ENCODE measurements at regions not wholly inside any gene's neighbourhood (a gene's known extent, or its start where the extent isn't known, plus 50 kb on each side); places are given as distances from the start of the nearest gene placed in this dataset.
"Not testable (repeated sequence)": the region's sequence is repeated elsewhere in the genome, so short reads cannot be mapped to it uniquely, and the experiment has no call there.

DNA sequence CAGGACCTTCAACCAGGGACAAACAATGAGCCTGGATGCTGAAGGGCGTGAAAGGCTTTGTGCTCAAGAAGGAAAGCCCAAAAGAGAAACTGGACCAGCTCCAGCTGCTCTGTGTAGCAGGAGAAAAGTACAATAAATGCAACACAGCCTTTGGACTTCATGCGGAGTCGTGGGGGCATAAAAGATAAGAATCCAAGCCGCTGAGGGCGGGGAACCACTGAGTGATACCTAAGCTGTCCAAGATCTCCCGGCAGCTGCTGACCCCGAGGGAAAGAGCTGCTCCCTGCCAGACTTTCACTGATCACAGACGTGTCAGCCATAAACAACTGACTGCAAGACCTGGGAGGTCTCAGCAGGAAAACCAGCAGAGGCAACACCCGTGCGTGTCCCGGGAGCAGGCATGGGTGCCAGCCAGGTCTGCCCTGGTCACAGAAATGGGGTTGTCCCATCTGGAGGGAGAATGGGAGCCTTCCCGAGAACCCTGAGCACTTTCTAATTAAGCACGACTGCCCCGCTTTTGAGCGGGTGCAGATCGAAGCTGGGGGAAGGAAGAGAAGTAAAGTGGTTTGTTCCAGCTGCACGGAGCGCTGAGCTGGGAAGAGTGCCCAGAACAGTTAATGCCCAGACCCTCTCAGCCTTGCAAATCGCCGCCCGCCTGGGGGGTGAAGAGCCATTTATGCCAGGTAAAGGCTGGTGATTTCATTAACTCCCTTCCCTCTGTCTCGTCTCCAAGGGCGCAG lies 68.3 kb upstream of the TARDBP start:
- Histone ChIP-seq H3K4me1 (ENCODE audit: control insufficient read depth, insufficient read depth, low read length) (peaks cover 2% of the 10 kb centered on the region), H3K27me3 (ENCODE audit: control insufficient read depth, insufficient read depth, low read length) (no peaks in the 10 kb centered on the region), H3K4me3 (ENCODE audit: low read length) (peak overlapping the region; percentile 61), H3K27ac (ENCODE audit: low read depth, low read length) (no peak overlapping the region), H3K36me3 (ENCODE audit: control insufficient read depth, insufficient read depth, low read length) (no peaks in the 10 kb centered on the region), H3K9ac (ENCODE audit: low read length) (no peak overlapping the region)

DNA sequence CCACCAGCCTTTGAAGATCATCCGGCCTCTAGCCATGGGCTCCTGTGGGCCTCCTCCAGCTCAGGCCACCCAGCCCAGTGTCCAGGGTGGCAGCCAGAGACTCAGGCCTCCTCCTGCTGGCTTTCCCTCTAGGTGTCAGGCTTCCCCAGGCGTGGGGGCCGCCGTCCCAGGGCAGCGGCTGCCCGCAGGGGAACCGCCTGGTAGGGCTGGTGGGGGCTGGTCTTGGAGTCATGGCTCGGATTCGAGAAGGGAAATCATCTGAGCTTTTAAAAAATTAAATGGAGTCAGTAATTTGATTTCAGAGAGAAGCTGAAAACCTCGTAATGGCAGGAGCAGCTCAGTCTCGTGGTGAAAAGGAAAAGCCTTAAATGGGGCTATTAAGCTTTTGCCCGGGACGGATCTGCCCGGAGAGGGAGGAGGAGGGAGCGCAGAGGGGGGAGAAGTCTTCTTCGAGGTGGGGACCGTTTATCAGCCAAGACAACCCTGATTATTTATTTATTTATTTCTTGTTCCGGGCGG lies 66.4 kb upstream of the TARDBP start:
- no peak overlapping the region for H3K9ac ChIP-seq (ENCODE audit: low read length)
- H3K27ac ChIP-seq (ENCODE audit: low read depth, low read length), result no peak overlapping the region
- H3K36me3 ChIP-seq (ENCODE audit: control insufficient read depth, insufficient read depth, low read length), result no peaks in the 10 kb centered on the region
- H3K27me3 ChIP-seq (ENCODE audit: control insufficient read depth, insufficient read depth, low read length), result no peaks in the 10 kb centered on the region
- peaks cover 2% of the 10 kb centered on the region for H3K4me1 ChIP-seq (ENCODE audit: control insufficient read depth, insufficient read depth, low read length)
- H3K4me3 ChIP-seq (ENCODE audit: low read length), result no peak overlapping the region

DNA sequence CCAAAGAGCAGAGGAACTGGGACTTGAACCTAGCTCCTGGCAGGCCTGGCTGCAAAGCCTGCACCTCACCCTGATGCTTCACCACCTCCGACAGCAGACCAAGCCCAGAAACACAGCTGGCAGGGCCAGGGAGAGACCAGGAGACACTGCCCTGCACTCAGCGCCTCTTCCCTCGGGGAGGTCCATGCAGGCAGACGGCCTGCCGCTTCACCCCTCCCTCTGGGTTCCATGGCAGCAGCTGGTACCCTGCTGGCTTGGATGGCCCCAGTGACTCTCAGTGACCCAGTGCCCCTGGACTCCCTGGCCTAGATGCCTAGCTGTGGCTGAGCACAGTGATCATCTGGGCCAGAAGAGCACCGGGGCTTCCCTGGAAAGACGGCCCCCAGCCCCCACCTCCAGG lies 65.3 kb upstream of the TARDBP start:
- Histone ChIP-seq H3K27ac (ENCODE audit: low read depth, low read length) (no peak overlapping the region), H3K36me3 (ENCODE audit: control insufficient read depth, insufficient read depth, low read length) (no peaks in the 10 kb centered on the region), H3K4me1 (ENCODE audit: control insufficient read depth, insufficient read depth, low read length) (peaks cover 2% of the 10 kb centered on the region), H3K4me3 (ENCODE audit: low read length) (no peak overlapping the region), H3K9ac (ENCODE audit: low read length) (no peak overlapping the region), H3K27me3 (ENCODE audit: control insufficient read depth, insufficient read depth, low read length) (no peaks in the 10 kb centered on the region)

- no peak overlapping the region for H3K27ac ChIP-seq (ENCODE audit: low read depth, low read length)
- no peaks in the 10 kb centered on the region for H3K36me3 ChIP-seq (ENCODE audit: control insufficient read depth, insufficient read depth, low read length)
- peaks cover 2% of the 10 kb centered on the region for H3K4me1 ChIP-seq (ENCODE audit: control insufficient read depth, insufficient read depth, low read length)
- no peak overlapping the region for H3K9ac ChIP-seq (ENCODE audit: low read length)
- no peak overlapping the region for H3K4me3 ChIP-seq (ENCODE audit: low read length)
- H3K27me3 ChIP-seq (ENCODE audit: control insufficient read depth, insufficient read depth, low read length), result no peaks in the 10 kb centered on the region
These were observed 64.6 kb upstream of the TARDBP start for GRCh38 chr1:10947691-10948462.

DNA sequence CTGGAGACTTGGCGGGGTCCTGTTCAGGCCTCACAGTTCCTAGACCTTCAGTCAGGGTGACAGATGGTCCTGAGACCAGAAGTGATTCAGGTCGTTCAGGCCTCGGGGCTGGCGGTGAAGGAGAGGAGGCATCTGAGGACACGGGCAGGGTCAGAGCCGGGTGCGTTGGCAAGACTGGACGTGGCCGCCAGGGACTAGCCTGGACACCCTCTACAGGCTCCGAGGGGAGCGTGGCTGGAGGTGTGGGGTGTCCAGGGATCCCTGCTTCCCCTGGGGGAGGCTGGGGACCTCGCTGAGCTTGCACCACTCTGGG lies 64.0 kb upstream of the TARDBP start:
- no peak overlapping the region for H3K4me3 ChIP-seq (ENCODE audit: low read length)
- H3K27me3 ChIP-seq (ENCODE audit: control insufficient read depth, insufficient read depth, low read length), result no peaks in the 10 kb centered on the region
- H3K27ac ChIP-seq (ENCODE audit: low read depth, low read length), result no peak overlapping the region
- no peak overlapping the region for H3K9ac ChIP-seq (ENCODE audit: low read length)
- no peaks in the 10 kb centered on the region for H3K36me3 ChIP-seq (ENCODE audit: control insufficient read depth, insufficient read depth, low read length)
- peaks cover 2% of the 10 kb centered on the region for H3K4me1 ChIP-seq (ENCODE audit: control insufficient read depth, insufficient read depth, low read length)

DNA sequence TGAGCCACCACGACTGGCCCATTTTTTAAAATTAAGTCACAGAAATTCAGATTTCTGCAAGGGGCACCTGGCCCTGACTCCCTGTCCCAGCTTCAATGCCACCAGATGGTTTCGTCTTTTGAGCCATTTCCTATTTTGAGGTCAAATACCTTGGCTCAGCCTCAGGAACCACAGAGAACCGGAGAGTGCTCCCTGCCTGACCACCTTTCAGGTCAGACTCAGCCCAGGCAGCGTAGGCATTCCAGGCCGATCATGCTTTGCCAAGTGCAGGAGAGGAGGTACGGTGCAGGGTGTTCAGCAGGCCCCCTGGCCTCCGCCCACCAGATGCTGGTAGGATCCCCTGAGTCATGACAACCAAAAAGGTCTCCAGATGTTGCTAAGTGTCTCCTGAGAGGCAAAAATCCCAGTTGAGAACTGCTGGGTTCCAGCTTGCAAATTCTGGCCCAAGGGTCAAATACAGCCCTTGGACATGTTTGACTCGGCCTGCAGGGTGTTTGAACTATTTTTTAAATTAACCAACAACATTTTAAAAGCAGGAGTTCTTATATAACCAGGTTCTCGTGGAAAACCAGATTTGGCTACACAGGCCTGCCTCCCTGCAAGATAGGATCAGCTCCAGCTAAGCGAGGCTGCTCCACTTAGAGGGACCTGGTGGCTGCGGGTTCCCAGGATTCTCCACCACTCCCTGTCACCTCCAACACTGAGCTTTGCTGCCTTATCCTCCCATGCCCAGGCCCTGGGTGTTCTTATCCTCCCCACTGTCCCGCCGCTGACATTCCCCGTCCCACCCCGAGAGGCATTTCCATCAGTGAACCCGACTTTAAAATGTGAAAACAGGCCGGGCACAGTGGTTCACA lies 61.9 kb upstream of the TARDBP start:
- Histone ChIP-seq H3K4me1 (ENCODE audit: control insufficient read depth, insufficient read depth, low read length) (no peaks in the 10 kb centered on the region), H3K4me3 (ENCODE audit: low read length) (no peak overlapping the region), H3K27ac (ENCODE audit: low read depth, low read length) (no peak overlapping the region), H3K9ac (ENCODE audit: low read length) (no peak overlapping the region), H3K27me3 (ENCODE audit: control insufficient read depth, insufficient read depth, low read length) (no peaks in the 10 kb centered on the region), H3K36me3 (ENCODE audit: control insufficient read depth, insufficient read depth, low read length) (no peaks in the 10 kb centered on the region)

- not testable (repeated sequence) for H3K27ac ChIP-seq (ENCODE audit: low read depth, low read length); H3K27me3 ChIP-seq (ENCODE audit: control insufficient read depth, insufficient read depth, low read length); H3K36me3 ChIP-seq (ENCODE audit: control insufficient read depth, insufficient read depth, low read length); H3K4me1 ChIP-seq (ENCODE audit: control insufficient read depth, insufficient read depth, low read length); H3K4me3 ChIP-seq (ENCODE audit: low read length); H3K9ac ChIP-seq (ENCODE audit: low read length)
These were observed 61.2 kb upstream of the TARDBP start for GRCh38 chr1:10951298-10951697.

- H3K27ac ChIP-seq (ENCODE audit: low read depth, low read length), result no peak overlapping the region
- no peaks in the 10 kb centered on the region for H3K27me3 ChIP-seq (ENCODE audit: control insufficient read depth, insufficient read depth, low read length)
- H3K4me1 ChIP-seq (ENCODE audit: control insufficient read depth, insufficient read depth, low read length), result no peaks in the 10 kb centered on the region
- no peaks in the 10 kb centered on the region for H3K36me3 ChIP-seq (ENCODE audit: control insufficient read depth, insufficient read depth, low read length)
- no peak overlapping the region for H3K9ac ChIP-seq (ENCODE audit: low read length)
- no peak overlapping the region for H3K4me3 ChIP-seq (ENCODE audit: low read length)
These were observed 60.5 kb upstream of the TARDBP start for GRCh38 chr1:10951961-10952360.

DNA sequence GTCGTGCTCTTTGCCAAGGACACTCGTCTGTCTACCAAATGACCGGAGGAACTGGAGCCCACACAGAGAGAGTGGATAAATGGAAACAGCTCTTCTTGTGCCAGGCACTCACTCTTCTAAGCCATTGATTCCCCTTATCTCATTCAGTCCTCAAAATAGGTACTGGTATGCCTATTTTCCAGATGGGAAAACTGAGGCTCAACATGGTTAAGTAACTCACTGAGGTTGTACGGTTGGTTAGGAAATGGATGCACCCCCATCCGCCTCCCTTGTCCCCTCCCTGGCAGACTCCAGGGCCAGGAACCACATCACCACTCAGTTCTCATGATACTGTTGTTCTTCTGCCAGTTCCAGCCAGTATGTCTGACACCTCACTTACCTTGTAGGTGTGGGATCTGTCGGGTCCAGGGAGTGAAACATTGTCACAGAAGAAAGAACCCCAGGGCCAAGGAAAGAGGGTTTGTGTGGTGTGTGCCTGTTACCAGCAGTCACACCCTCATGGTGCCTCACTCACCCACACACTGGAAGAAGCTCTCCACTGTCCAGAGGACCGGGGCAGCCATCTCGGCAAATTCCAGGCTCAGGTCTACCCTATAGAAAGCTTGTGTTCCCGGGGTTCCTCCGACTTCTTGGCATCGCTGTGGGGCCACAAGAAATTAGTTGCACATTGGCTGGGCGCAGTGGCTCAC lies 58.8 kb upstream of the TARDBP start:
- Histone ChIP-seq H3K27ac (ENCODE audit: low read depth, low read length) (no peak overlapping the region), H3K9ac (ENCODE audit: low read length) (no peak overlapping the region), H3K4me3 (ENCODE audit: low read length) (no peak overlapping the region), H3K4me1 (ENCODE audit: control insufficient read depth, insufficient read depth, low read length) (no peaks in the 10 kb centered on the region), H3K36me3 (ENCODE audit: control insufficient read depth, insufficient read depth, low read length) (no peaks in the 10 kb centered on the region), H3K27me3 (ENCODE audit: control insufficient read depth, insufficient read depth, low read length) (no peaks in the 10 kb centered on the region)

DNA sequence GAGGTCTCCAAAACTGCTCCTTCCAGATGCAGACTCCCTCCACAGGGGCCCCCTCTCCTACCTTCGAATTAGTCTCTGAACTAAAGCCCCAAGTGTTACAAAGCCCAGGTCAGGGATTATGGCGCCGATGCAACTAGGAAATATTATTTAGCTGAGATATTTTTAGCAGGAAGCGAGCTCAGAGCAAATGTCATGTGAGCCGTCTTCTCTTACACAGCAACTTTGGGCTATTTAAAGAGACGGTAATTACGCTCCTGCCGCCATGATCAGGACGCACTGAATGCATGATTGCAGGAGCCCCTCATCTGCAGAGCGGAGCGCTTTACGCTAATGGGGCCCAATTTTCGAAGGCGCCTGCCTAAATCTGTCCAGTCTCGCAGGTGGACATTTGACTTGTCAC lies 55.3 kb upstream of the TARDBP start:
- Histone ChIP-seq H3K27me3 (ENCODE audit: control insufficient read depth, insufficient read depth, low read length) (no peaks in the 10 kb centered on the region), H3K4me1 (ENCODE audit: control insufficient read depth, insufficient read depth, low read length) (no peaks in the 10 kb centered on the region), H3K9ac (ENCODE audit: low read length) (no peak overlapping the region), H3K4me3 (ENCODE audit: low read length) (no peak overlapping the region), H3K27ac (ENCODE audit: low read depth, low read length) (no peak overlapping the region), H3K36me3 (ENCODE audit: control insufficient read depth, insufficient read depth, low read length) (no peaks in the 10 kb centered on the region)

DNA sequence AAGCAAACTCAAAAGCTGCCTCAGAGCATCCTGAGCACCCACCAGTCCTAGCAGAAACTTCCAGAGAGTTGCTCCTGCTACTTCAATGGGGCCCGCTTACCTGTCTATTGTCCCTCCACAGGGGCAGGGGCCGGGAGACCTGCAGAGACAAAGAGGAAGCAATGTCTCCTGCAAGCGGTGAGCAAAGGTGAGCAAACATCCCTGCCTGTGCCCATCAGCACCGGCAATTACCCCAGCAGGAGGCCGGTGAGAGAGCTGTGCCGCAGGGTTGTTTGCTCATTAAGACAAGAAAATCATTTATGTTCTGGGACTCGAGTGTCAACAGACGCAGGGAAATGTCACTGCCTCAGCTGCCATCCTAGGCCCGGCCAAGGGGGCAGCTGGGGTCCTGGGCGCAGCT lies 53.8 kb upstream of the TARDBP start:
- Histone ChIP-seq H3K27ac (ENCODE audit: low read depth, low read length) (no peak overlapping the region), H3K4me1 (ENCODE audit: control insufficient read depth, insufficient read depth, low read length) (no peaks in the 10 kb centered on the region), H3K4me3 (ENCODE audit: low read length) (no peak overlapping the region), H3K27me3 (ENCODE audit: control insufficient read depth, insufficient read depth, low read length) (no peaks in the 10 kb centered on the region), H3K9ac (ENCODE audit: low read length) (no peak overlapping the region), H3K36me3 (ENCODE audit: control insufficient read depth, insufficient read depth, low read length) (no peaks in the 10 kb centered on the region)

Measured in rectal smooth muscle tissue (tissue), 1 donor.